ENCODE measurements at regions not wholly inside any gene's neighbourhood (a gene's known extent, or its start where the extent isn't known, plus 50 kb on each side); places are given as distances from the start of the nearest gene placed in this dataset.

- TF ChIP-seq CTCF (IDR thresholded peaks at IDR 0.05; ENCODE audit: insufficient read depth, low read length, poor library complexity, severe bottlenecking), result no peak
- no peak for TF ChIP-seq EZH2phosphoT487 (conservative IDR thresholded peaks at IDR 0.05; ENCODE audit: low read length)
Observed at GRCh38 chr9:81234924-81235610, 454.3 kb downstream of the TLE1 start.
